HCT116 (cell line): ENCODE measurements at regions not wholly inside any gene's neighbourhood (a gene's known extent, or its start where the extent isn't known, plus 50 kb on each side); places are given as distances from the start of the nearest gene placed in this dataset.

Experiments
- ATAC-seq: fragments of 200-7000 bp; cut with Tn5 transposase; 2 replicates; pipeline ENCODE4 v1.9.1; 2020; ENCODE audit warnings: mild to moderate bottlenecking, moderate library complexity
- BruUV-seq: library from RNA; stranded (reverse); fragments of 400-500 nt; replicated peaks from 2 replicates; lab custom pipeline; 2021; lab: Mats Ljungman, UMichigan
- CTCF ChIA-PET: fragments of 300-600 bp; sonication (Branson Sonifier 250); formaldehyde crosslinking; loops from one replicate; lab custom pipeline; 2021; ENCODE audit warnings: antibody characterized with exemption; lab: Charles Lee
- POLR2A ChIA-PET: fragments of 300-600, 350-600 bp; sonication (Branson Sonifier 250); formaldehyde crosslinking; loops from one replicate; lab custom pipeline; 2021; ENCODE audit warnings: antibody characterized with exemption; lab: Charles Lee
- RAD21 ChIA-PET, 2 experiments: fragments of 300-600 bp; sonication (Branson Sonifier 250); formaldehyde crosslinking; loops; one replicate each; lab custom pipeline; 2023; ENCODE audit warnings: low total read pairs in 2 of 2; ENCODE audit not compliant: uncharacterized antibody in 2 of 2, unreplicated experiment in 2 of 2, low non-redundant PET in 1 of 2; lab: Charles Lee
- DNase-seq: peaks from one replicate; pipeline ENCODE4 v3.0.0-alpha.2; 2010; ENCODE audit warnings: low read depth, low spot score
- H2AFZ ChIP-seq: fragments of 200-600 bp; shearing (Covaris generic), sonication (generic); 2 replicates; pipeline ENCODE4 v1.6.1; 2017; ENCODE audit warnings: low read depth, mixed run types, mixed read lengths, antibody characterized with exemption, low read length; ENCODE audit not compliant: poor library complexity, severe bottlenecking
- H3K27ac ChIP-seq: 2 replicates; pipeline ENCODE4 v1.5.1; 2012; ENCODE audit warnings: low read depth, low read length
- H3K27me3 ChIP-seq: fragments of 200-600 bp; sonication (generic); 2 replicates; pipeline ENCODE4 v1.6.1; 2016; ENCODE audit warnings: mixed run types, low read length, mixed read lengths; ENCODE audit not compliant: insufficient read depth
- H3K36me3 ChIP-seq, 2 experiments: fragments of 200-500 bp in 1 of 2; fragments of 200-600 bp in 1 of 2; sonication (Bioruptor generic) in 1 of 2; sonication (generic) in 1 of 2; 2 replicates each; pipeline versions ENCODE4 v1.5.1 to v1.6.1; 2014 to 2016; ENCODE audit warnings: low read length in 2 of 2, inconsistent platforms in 1 of 2, mixed read lengths in 1 of 2, mixed run types in 1 of 2; ENCODE audit not compliant: insufficient read depth in 2 of 2, control insufficient read depth in 1 of 2
- H3K4me1 ChIP-seq, 2 experiments: fragments of 200-600 bp in 1 of 2; sonication (generic) in 1 of 2; 2 replicates each; pipeline versions ENCODE4 v1.5.1 to v1.6.1; 2012 to 2017; ENCODE audit warnings: low read length in 2 of 2, inconsistent platforms in 1 of 2, mild to moderate bottlenecking in 1 of 2, mixed read lengths in 1 of 2, mixed run types in 1 of 2, moderate library complexity in 1 of 2; ENCODE audit not compliant: insufficient read depth in 2 of 2, control insufficient read depth in 1 of 2
- H3K4me2 ChIP-seq: fragments of 200-600 bp; sonication (generic); 2 replicates; pipeline ENCODE4 v1.6.1; 2017; ENCODE audit warnings: mixed run types, low read length, mixed read lengths
- H3K4me3 ChIP-seq, 2 experiments: fragments of 200-600 bp in 1 of 2; sonication (generic) in 1 of 2; replicated peaks in 1 of 2; 2 replicates each; pipeline ENCODE4 v1.5.1; 2011 to 2016; ENCODE audit warnings: low read length in 2 of 2, control low read depth in 1 of 2, low read depth in 1 of 2, mild to moderate bottlenecking in 1 of 2, mixed read lengths in 1 of 2, mixed run types in 1 of 2
- H3K79me2 ChIP-seq: fragments of 200-600 bp; sonication (generic); 2 replicates; pipeline ENCODE4 v1.6.1; 2017; ENCODE audit warnings: mild to moderate bottlenecking, mixed run types, low read length, moderate library complexity, mixed read lengths; ENCODE audit not compliant: insufficient read depth
- H3K9ac ChIP-seq: fragments of 200-600 bp; sonication (generic); 2 replicates; pipeline ENCODE4 v1.6.1; 2016; ENCODE audit warnings: low read length, mixed read lengths
- H3K9me2 ChIP-seq: fragments of 200-600 bp; sonication (generic), shearing (Covaris generic); 2 replicates; pipeline ENCODE4 v1.6.1; 2017; ENCODE audit warnings: mixed run types, mild to moderate bottlenecking, moderate library complexity; ENCODE audit not compliant: insufficient read depth
- H3K9me3 ChIP-seq, 2 experiments: fragments of 200-500 bp in 1 of 2; fragments of 200-600 bp in 1 of 2; sonication (Bioruptor generic) in 1 of 2; sonication (generic) in 1 of 2; 2 replicates each; pipeline ENCODE4 v1.6.1; 2014 to 2017; ENCODE audit warnings: low read length in 2 of 2, mixed read lengths in 2 of 2, inconsistent platforms in 1 of 2, low read depth in 1 of 2, mild to moderate bottlenecking in 1 of 2, mixed run types in 1 of 2, moderate library complexity in 1 of 2; ENCODE audit not compliant: control insufficient read depth in 1 of 2, insufficient read depth in 1 of 2
- H4K20me1 ChIP-seq: fragments of 200-600 bp; sonication (generic), shearing (Covaris generic); 2 replicates; pipeline ENCODE4 v1.6.1; 2017; ENCODE audit warnings: mixed run types, mild to moderate bottlenecking, moderate library complexity; ENCODE audit not compliant: insufficient read depth
- ATF3 ChIP-seq: IDR thresholded peaks from 2 replicates; pipeline ENCODE4 v1.6.1; 2012
- CBX3 ChIP-seq: IDR thresholded peaks from 2 replicates; pipeline ENCODE4 v1.6.1; 2012; ENCODE audit warnings: low read depth
- EGR1 ChIP-seq: IDR thresholded peaks from 2 replicates; pipeline ENCODE4 v1.6.1; 2012; ENCODE audit warnings: low read depth
- ELF1 ChIP-seq: IDR thresholded peaks from 2 replicates; pipeline ENCODE4 v1.6.1; 2012; ENCODE audit warnings: low read depth, borderline replicate concordance
- EZH2 ChIP-seq: fragments of 200-600 bp; sonication (generic); IDR thresholded peaks from 2 replicates; pipeline ENCODE4 v1.6.1; 2017; ENCODE audit warnings: antibody characterized with exemption, mixed run types
- EZH2phosphoT487 ChIP-seq: fragments of 200-600 bp; IDR thresholded peaks from 2 replicates; pipeline ENCODE4 v1.6.1; 2018; ENCODE audit warnings: antibody characterized with exemption, borderline replicate concordance
- FOSL1 ChIP-seq: IDR thresholded peaks from 2 replicates; pipeline ENCODE4 v1.6.1; 2012; ENCODE audit warnings: low read depth
- JUND ChIP-seq: IDR thresholded peaks from 2 replicates; pipeline ENCODE4 v1.6.1; 2012
- POLR2A ChIP-seq: IDR thresholded peaks from 2 replicates; pipeline ENCODE4 v1.7.0; 2011; ENCODE audit warnings: borderline replicate concordance; ENCODE audit not compliant: insufficient read depth, insufficient read length; ENCODE audit errors: extremely low read depth
- POLR2AphosphoS5 ChIP-seq: IDR thresholded peaks from 2 replicates; pipeline ENCODE4 v1.6.1; 2011; ENCODE audit warnings: mild to moderate bottlenecking, low read depth, low read length, moderate library complexity
- RAD21 ChIP-seq: IDR thresholded peaks from 2 replicates; pipeline ENCODE4 v1.6.1; 2012; ENCODE audit warnings: low read depth, mild to moderate bottlenecking
- REST ChIP-seq: IDR thresholded peaks from 2 replicates; pipeline ENCODE4 v1.6.1; 2012; ENCODE audit warnings: low read depth
- SIN3A ChIP-seq: IDR thresholded peaks from 2 replicates; pipeline ENCODE4 v1.6.1; 2012; ENCODE audit warnings: low read depth
- SRF ChIP-seq: IDR thresholded peaks from 2 replicates; pipeline ENCODE4 v1.6.1; 2012; ENCODE audit warnings: low read depth
- TCF7L2 ChIP-seq: IDR thresholded peaks from 2 replicates; pipeline ENCODE4 v1.7.0; 2011; ENCODE audit warnings: borderline replicate concordance, inconsistent platforms; ENCODE audit not compliant: insufficient read depth, insufficient read length; ENCODE audit errors: extremely low read depth
- ZFX ChIP-seq: fragments of 450-650 bp; IDR thresholded peaks from 2 replicates; pipeline ENCODE4 v1.6.1; 2017
- ZNF274 ChIP-seq: fragments of 200-500 bp; sonication (Bioruptor generic); IDR thresholded peaks from 2 replicates; pipeline ENCODE4 v1.6.1; 2014; ENCODE audit warnings: mild to moderate bottlenecking, low read depth, low read length, inconsistent platforms
- intact Hi-C: fragments of 100-400 bp; cut with micrococcal nuclease; formaldehyde crosslinking; loops from 2 replicates; pipeline ENCODE4 v1.10.0; 2022
- TF ChIP-seq, protein P1 (sequence below): IDR thresholded peaks from 2 replicates; pipeline ENCODE4 v1.6.1; 2012
- TF ChIP-seq, protein P2 (sequence below): IDR thresholded peaks from 2 replicates; pipeline ENCODE4 v1.6.1; 2011; ENCODE audit warnings: mild to moderate bottlenecking, low read length, moderate library complexity; ENCODE audit not compliant: insufficient replicate concordance; ENCODE audit errors: extremely low read depth

GRCh38 chr6:86619428-86619827 lies 317.9 kb upstream of the HTR1E start:
- H3K9me3 ChIP-seq, result no peaks in the 10 kb centered on the region
- no peaks in the 10 kb centered on the region for H3K27me3 ChIP-seq
- BruUV-seq, result no TSS peak
- H3K9ac ChIP-seq, result no peak overlapping the region
- TF ChIP-seq RAD21, result no peak
- TF ChIP-seq, protein P1, sequence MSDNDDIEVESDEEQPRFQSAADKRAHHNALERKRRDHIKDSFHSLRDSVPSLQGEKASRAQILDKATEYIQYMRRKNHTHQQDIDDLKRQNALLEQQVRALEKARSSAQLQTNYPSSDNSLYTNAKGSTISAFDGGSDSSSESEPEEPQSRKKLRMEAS, result no peak
- TF ChIP-seq EZH2, result no peak
- TF ChIP-seq CBX3, result no peak
- no peak for TF ChIP-seq ATF3
- TF ChIP-seq TCF7L2, result no peak
- TF ChIP-seq POLR2A, result no peak
- TF ChIP-seq EZH2phosphoT487, result no peak
- TF ChIP-seq, protein P2, sequence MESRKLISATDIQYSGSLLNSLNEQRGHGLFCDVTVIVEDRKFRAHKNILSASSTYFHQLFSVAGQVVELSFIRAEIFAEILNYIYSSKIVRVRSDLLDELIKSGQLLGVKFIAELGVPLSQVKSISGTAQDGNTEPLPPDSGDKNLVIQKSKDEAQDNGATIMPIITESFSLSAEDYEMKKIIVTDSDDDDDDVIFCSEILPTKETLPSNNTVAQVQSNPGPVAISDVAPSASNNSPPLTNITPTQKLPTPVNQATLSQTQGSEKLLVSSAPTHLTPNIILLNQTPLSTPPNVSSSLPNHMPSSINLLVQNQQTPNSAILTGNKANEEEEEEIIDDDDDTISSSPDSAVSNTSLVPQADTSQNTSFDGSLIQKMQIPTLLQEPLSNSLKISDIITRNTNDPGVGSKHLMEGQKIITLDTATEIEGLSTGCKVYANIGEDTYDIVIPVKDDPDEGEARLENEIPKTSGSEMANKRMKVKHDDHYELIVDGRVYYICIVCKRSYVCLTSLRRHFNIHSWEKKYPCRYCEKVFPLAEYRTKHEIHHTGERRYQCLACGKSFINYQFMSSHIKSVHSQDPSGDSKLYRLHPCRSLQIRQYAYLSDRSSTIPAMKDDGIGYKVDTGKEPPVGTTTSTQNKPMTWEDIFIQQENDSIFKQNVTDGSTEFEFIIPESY, result no peak
- no peak for TF ChIP-seq FOSL1
- no peak for TF ChIP-seq POLR2AphosphoS5
- TF ChIP-seq ELF1, result no peak
- TF ChIP-seq EGR1, result no peak
- no peak for TF ChIP-seq REST
- no peak for TF ChIP-seq JUND
- TF ChIP-seq SRF, result no peak
- no peak for TF ChIP-seq SIN3A
- TF ChIP-seq ZFX, result no peak
- no peak for TF ChIP-seq ZNF274
- H3K27ac ChIP-seq, result no peak overlapping the region
- H3K4me1 ChIP-seq, result no peaks in the 10 kb centered on the region
- H3K9me2 ChIP-seq, result no peaks in the 10 kb centered on the region
- no peaks in the 10 kb centered on the region for H4K20me1 ChIP-seq
- ChIA-PET CTCF (no interaction called here), RAD21 (no interaction called here), POLR2A (no interaction called here)
- H3K36me3 ChIP-seq, result no peaks in the 10 kb centered on the region
- no peak for DNase-seq
- intact Hi-C loops, result no loop called here
- H3K79me2 ChIP-seq, result no peaks in the 10 kb centered on the region
- no peak overlapping the region for H2AFZ ChIP-seq
- ATAC-seq, result no peak
- H3K4me2 ChIP-seq, result no peak overlapping the region
- no peak overlapping the region for H3K4me3 ChIP-seq
